ENCODE measurements at regions not wholly inside any gene's neighbourhood (a gene's known extent, or its start where the extent isn't known, plus 50 kb on each side); places are given as distances from the start of the nearest gene placed in this dataset.

GRCh38 chr6:105800871-105801270 lies 285.3 kb upstream of the PRDM1 start:
- Histone ChIP-seq H3K36me3 (replicated peaks in 1 of 2; ENCODE audit: control insufficient read depth in 1 of 2, insufficient read depth in 2 of 2, low read length in 1 of 2) (no peaks in the 10 kb centered on the region), H4K20me1 (ENCODE audit: insufficient read depth) (no peaks in the 10 kb centered on the region), H3K4me1 (ENCODE audit: control insufficient read depth in 1 of 2, insufficient read depth in 2 of 2, low read depth in 1 of 2, low read length in 1 of 2) (peaks cover 0 to 5% of the 10 kb centered on the region in 2 experiments; a peak in 1 of 4 replicates), H3K9me3 (no peaks in the 10 kb centered on the region), H3K4me3 (ENCODE audit: low read depth in 2 of 2, low read length in 1 of 2) (no peak overlapping the region), H3K9me2 (no peaks in the 10 kb centered on the region), H3K9ac (no peak overlapping the region), H2AFZ (ENCODE audit: low read depth) (no peak overlapping the region), H3K79me2 (ENCODE audit: insufficient read depth) (no peaks in the 10 kb centered on the region), H3K27me3 (ENCODE audit: insufficient read depth) (no peaks in the 10 kb centered on the region), H3K27ac (ENCODE audit: low read depth in 2 of 2, low read length in 1 of 2) (no peak overlapping the region), H3F3A (replicated peaks; ENCODE audit: insufficient read depth) (peaks cover 11% of the 10 kb centered on the region), H3K4me2 (no peak overlapping the region)
- TF ChIP-seq MXI1 (IDR thresholded peaks at IDR 0.05; ENCODE audit: low read depth, low read length): no peak
- no peak for TF ChIP-seq CTCF (IDR thresholded peaks at IDR 0.05)
- TF ChIP-seq JUND (IDR thresholded peaks at IDR 0.05): no peak
- no peak for TF ChIP-seq ELF1 (IDR thresholded peaks at IDR 0.05)
- TF ChIP-seq CHD2 (IDR thresholded peaks at IDR 0.05; ENCODE audit: low read length, partially characterized antibody): no peak
- ChIA-PET CTCF (no interaction called here), POLR2A (no interaction called here)
- no peak for DNase-seq
- 69% methylated on average over 2 of the region's 2 CpGs for WGBS (ENCODE audit: low lambda C conversion rate)

GRCh38 chr6:105800398-105800797 lies 285.7 kb upstream of the PRDM1 start:
- H2AFZ ChIP-seq (ENCODE audit: low read depth): no peak overlapping the region
- CTCF ChIA-PET: no interaction called here

More at GRCh38 chr6:105800398-105800797, 285.7 kb upstream of the PRDM1 start:
- Histone ChIP-seq H3F3A (replicated peaks; ENCODE audit: insufficient read depth) (peaks cover 11% of the 10 kb centered on the region), H3K27me3 (ENCODE audit: insufficient read depth) (no peaks in the 10 kb centered on the region), H3K36me3 (replicated peaks in 1 of 2; ENCODE audit: control insufficient read depth in 1 of 2, insufficient read depth in 2 of 2, low read length in 1 of 2) (no peaks in the 10 kb centered on the region), H3K79me2 (ENCODE audit: insufficient read depth) (no peaks in the 10 kb centered on the region), H3K9me3 (no peaks in the 10 kb centered on the region), H3K4me2 (no peak overlapping the region), H3K4me1 (ENCODE audit: control insufficient read depth in 1 of 2, insufficient read depth in 2 of 2, low read depth in 1 of 2, low read length in 1 of 2) (peaks cover 0 to 1% of the 10 kb centered on the region in 2 experiments; a peak in 1 of 4 replicates), H3K27ac (ENCODE audit: low read depth in 2 of 2, low read length in 1 of 2) (no peak overlapping the region), H3K4me3 (ENCODE audit: low read depth in 2 of 2, low read length in 1 of 2) (no peak overlapping the region), H4K20me1 (ENCODE audit: insufficient read depth) (no peaks in the 10 kb centered on the region), H3K9ac (no peak overlapping the region), H3K9me2 (no peaks in the 10 kb centered on the region)
- TF ChIP-seq TEAD4 (IDR thresholded peaks at IDR 0.05; ENCODE audit: borderline replicate concordance, insufficient read depth) (no peak), CTCF (IDR thresholded peaks at IDR 0.05) (no peak), POLR2AphosphoS5 (IDR thresholded peaks at IDR 0.05; ENCODE audit: low read depth, low read length) (no peak), FOXJ3 (CRISPR knock-in tag; IDR thresholded peaks at IDR 0.05) (no peak), NRF1 (IDR thresholded peaks at IDR 0.05; ENCODE audit: low read depth, low read length) (no peak), JUND (IDR thresholded peaks at IDR 0.05) (no peak), ELF1 (IDR thresholded peaks at IDR 0.05) (no peak), PBX3 (IDR thresholded peaks at IDR 0.05) (no peak), FOXM1 (IDR thresholded peaks at IDR 0.05; ENCODE audit: low read depth) (no peak), RFX5 (IDR thresholded peaks at IDR 0.05; ENCODE audit: low read length) (no peak), ZBTB33 (IDR thresholded peaks at IDR 0.05; ENCODE audit: borderline replicate concordance, low read depth) (no peak), GATA2 (CRISPR knock-in tag; IDR thresholded peaks at IDR 0.05) (no peak), CHD2 (IDR thresholded peaks at IDR 0.05; ENCODE audit: low read length, partially characterized antibody) (no peak), MEF2A (IDR thresholded peaks at IDR 0.05; ENCODE audit: borderline replicate concordance, low read depth) (no peak), MXI1 (IDR thresholded peaks at IDR 0.05; ENCODE audit: low read depth, low read length) (no peak), TAF1 (IDR thresholded peaks at IDR 0.05; ENCODE audit: borderline replicate concordance, low read depth, low read length) (no peak), SMC3 (IDR thresholded peaks at IDR 0.05; ENCODE audit: low read depth, low read length) (no peak), EP300 (IDR thresholded peaks at IDR 0.05; ENCODE audit: borderline replicate concordance in 1 of 2, low read depth in 1 of 2, low read length in 1 of 2) (no peak), FOSL2 (IDR thresholded peaks at IDR 0.05; ENCODE audit: borderline replicate concordance, low read depth) (no peak)
- no peak for DNase-seq
- POLR2A ChIA-PET: no interaction called here
- WGBS (ENCODE audit: low lambda C conversion rate): 82% methylated on average over 2 of the region's 2 CpGs
